H1 (cell line): ENCODE measurements at regions not wholly inside any gene's neighbourhood (a gene's known extent, or its start where the extent isn't known, plus 50 kb on each side); places are given as distances from the start of the nearest gene placed in this dataset.

ENCODE experiments used
- CTCF ChIP-seq, 3 experiments: IDR thresholded peaks; 1 replicate in 2 of 3; 2 replicates in 1 of 3; pipeline versions ENCODE4 v1.5.1 to v1.6.1; 2011; ENCODE audit warnings: low read length in 3 of 3, mild to moderate bottlenecking in 3 of 3, inconsistent platforms in 2 of 3, low read depth in 1 of 3, moderate library complexity in 1 of 3; ENCODE audit not compliant: insufficient read depth in 1 of 3; ENCODE audit errors: control extremely low read depth in 1 of 3
- HDAC6 ChIP-seq: IDR thresholded peaks from one replicate; pipeline ENCODE4 v1.7.1; 2012; ENCODE audit warnings: low read depth, mild to moderate bottlenecking, inconsistent platforms, low read length, moderate library complexity
- POU5F1 ChIP-seq: IDR thresholded peaks from 2 replicates; pipeline ENCODE4 v1.6.1; 2011; ENCODE audit warnings: low read depth, mild to moderate bottlenecking, low read length, moderate library complexity
- SP4 ChIP-seq: IDR thresholded peaks from 2 replicates; pipeline ENCODE4 v1.6.1; 2012; ENCODE audit warnings: low read length, inconsistent platforms
- USF2 ChIP-seq: IDR thresholded peaks from 2 replicates; pipeline ENCODE4 v1.6.1; 2011; ENCODE audit warnings: low read length, improper control_type of control experiment
- TF ChIP-seq, protein P1 (sequence below): IDR thresholded peaks from 2 replicates; pipeline ENCODE4 v1.6.1; 2012; ENCODE audit warnings: inconsistent platforms

DNA sequence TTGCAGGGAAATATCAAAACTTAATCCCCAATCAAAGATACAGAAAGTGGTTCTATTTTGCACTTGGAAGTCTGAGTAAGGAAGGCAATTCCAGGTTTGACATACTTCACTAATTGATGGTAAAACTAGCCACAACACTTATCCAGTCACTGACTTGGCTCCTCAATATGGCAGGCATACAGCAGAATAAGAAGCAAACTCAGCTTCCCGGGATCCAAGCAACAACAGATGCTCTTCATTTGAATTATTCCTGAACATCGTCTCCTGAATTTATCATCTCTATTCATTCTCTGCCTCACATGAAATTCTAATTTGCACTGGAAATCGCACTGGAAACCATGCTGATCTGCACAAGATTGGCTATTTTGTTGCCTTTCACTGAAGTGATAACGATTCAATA lies 629.6 kb downstream of the PRELID2 start (continued):
- TF ChIP-seq POU5F1 (no peak), HDAC6 (no peak), SP4 (no peak), USF2 (no peak), CTCF (IDR thresholded peaks at IDR 0.05; ENCODE audit: control extremely low read depth in 1 of 3, insufficient read depth in 1 of 3, low read depth in 1 of 3, low read length in 3 of 3) (no peak)
- TF ChIP-seq, protein P1, sequence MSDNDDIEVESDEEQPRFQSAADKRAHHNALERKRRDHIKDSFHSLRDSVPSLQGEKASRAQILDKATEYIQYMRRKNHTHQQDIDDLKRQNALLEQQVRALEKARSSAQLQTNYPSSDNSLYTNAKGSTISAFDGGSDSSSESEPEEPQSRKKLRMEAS, result no peak
